ENCODE measurements at regions not wholly inside any gene's neighbourhood (a gene's known extent, or its start where the extent isn't known, plus 50 kb on each side); places are given as distances from the start of the nearest gene placed in this dataset.

- no peak for DNase-seq (ENCODE audit: low read depth, low spot score)
Measured at GRCh38 chr18:34639687-34640086, 70.4 kb upstream of the DTNA start.

GRCh38 chr18:34640276-34640675 lies 69.8 kb upstream of the DTNA start:
- no peak for DNase-seq (ENCODE audit: low read depth, low spot score)

- DNase-seq (ENCODE audit: low read depth, low spot score), result no peak
Measured at GRCh38 chr18:34643989-34644388, 66.1 kb upstream of the DTNA start.

GRCh38 chr18:34647251-34647650 lies 62.8 kb upstream of the DTNA start:
- DNase-seq (ENCODE audit: low read depth, low spot score), result no peak

GRCh38 chr18:34648269-34648985 lies 61.7 kb upstream of the DTNA start:
- DNase-seq (ENCODE audit: low read depth, low spot score), result no peak

GRCh38 chr18:34649080-34649479 lies 61.0 kb upstream of the DTNA start:
- DNase-seq (ENCODE audit: low read depth, low spot score), result no peak

GRCh38 chr18:34650121-34650545 lies 60.0 kb upstream of the DTNA start:
- no peak for DNase-seq (ENCODE audit: low read depth, low spot score)

GRCh38 chr18:34651586-34652369 lies 58.3 kb upstream of the DTNA start:
- DNase-seq (ENCODE audit: low read depth, low spot score), result no peak

GRCh38 chr18:34655131-34655530 lies 55.0 kb upstream of the DTNA start:
- no peak for DNase-seq (ENCODE audit: low read depth, low spot score)

GRCh38 chr18:34657860-34658500 lies 52.1 kb upstream of the DTNA start:
- no peak for DNase-seq (ENCODE audit: low read depth, low spot score)

GRCh38 chr18:34659579-34660517 lies 50.2 kb upstream of the DTNA start:
- DNase-seq (ENCODE audit: low read depth, low spot score), result peak; percentile 86
